PC-3 (cell line): ENCODE measurements at regions not wholly inside any gene's neighbourhood (a gene's known extent, or its start where the extent isn't known, plus 50 kb on each side); places are given as distances from the start of the nearest gene placed in this dataset.

Source experiments
- CTCF ChIP-seq: fragments of 300-600 bp; sonication (generic); conservative IDR thresholded peaks from 2 replicates; pipeline ENCODE4 v1.5.1; 2017; ENCODE audit warnings: antibody characterized with exemption, low read depth, mild to moderate bottlenecking, low read length
- EZH2 ChIP-seq: fragments of 300-600 bp; sonication (generic); IDR thresholded peaks from one replicate; pipeline ENCODE4 v1.6.1; 2017; ENCODE audit warnings: antibody characterized with exemption, mild to moderate bottlenecking, low read length; ENCODE audit not compliant: unreplicated experiment

- TF ChIP-seq EZH2 = no peak
- no peak for TF ChIP-seq CTCF
Measured at GRCh38 chr19:27765397-27765796, 1447.6 kb downstream of the UQCRFS1 start.
